H9 (cell line): ENCODE measurements at regions not wholly inside any gene's neighbourhood (a gene's known extent, or its start where the extent isn't known, plus 50 kb on each side); places are given as distances from the start of the nearest gene placed in this dataset.

Experiments used
- DNase-seq: peaks from one replicate; pipeline ENCODE4 v3.0.0-alpha.2; 2017
- H2AFZ ChIP-seq: one replicate; pipeline ENCODE4 v1.6.1; 2013; ENCODE audit warnings: mild to moderate bottlenecking, low read length, control low read depth, moderate library complexity
- H2AK5ac ChIP-seq: 2 replicates; pipeline ENCODE4 v1.6.1; 2013; ENCODE audit warnings: low read length, control low read depth, mixed read lengths; ENCODE audit not compliant: insufficient read length
- H2BK120ac ChIP-seq: one replicate; pipeline ENCODE4 v1.6.1; 2013; ENCODE audit warnings: low read depth, mild to moderate bottlenecking, low read length, control low read depth, inconsistent platforms; ENCODE audit not compliant: poor library complexity, severe bottlenecking
- H2BK12ac ChIP-seq: 2 replicates; pipeline ENCODE4 v1.6.1; 2013; ENCODE audit warnings: low read length, control low read depth, mixed read lengths, low read depth; ENCODE audit not compliant: insufficient read length
- H2BK15ac ChIP-seq: 2 replicates; pipeline ENCODE4 v1.6.1; 2013; ENCODE audit warnings: low read depth, low read length, control low read depth
- H2BK20ac ChIP-seq: one replicate; pipeline ENCODE4 v1.6.1; 2013; ENCODE audit warnings: low read depth, mild to moderate bottlenecking, low read length, control low read depth, inconsistent platforms; ENCODE audit not compliant: poor library complexity, severe bottlenecking
- H2BK5ac ChIP-seq: 2 replicates; pipeline ENCODE4 v1.6.1; 2013; ENCODE audit warnings: low read length, control low read depth, mixed read lengths; ENCODE audit not compliant: insufficient read length
- H3K14ac ChIP-seq: 2 replicates; pipeline ENCODE4 v1.6.1; 2013; ENCODE audit warnings: low read length, control low read depth; ENCODE audit not compliant: insufficient read depth
- H3K18ac ChIP-seq: 2 replicates; pipeline ENCODE4 v1.6.1; 2013; ENCODE audit warnings: low read depth, mild to moderate bottlenecking, mixed read lengths, low read length, control low read depth; ENCODE audit not compliant: insufficient read length
- H3K23ac ChIP-seq: 2 replicates; pipeline ENCODE4 v1.6.1; 2013; ENCODE audit warnings: low read length, control low read depth, mixed read lengths, low read depth; ENCODE audit not compliant: insufficient read length
- H3K23me2 ChIP-seq: 2 replicates; pipeline ENCODE4 v1.6.1; 2013; ENCODE audit warnings: low read depth, mild to moderate bottlenecking, mixed read lengths, low read length, control low read depth; ENCODE audit not compliant: insufficient read length, poor library complexity, severe bottlenecking
- H3K27ac ChIP-seq: 2 replicates; pipeline ENCODE4 v1.5.1; 2013; ENCODE audit warnings: low read length, control low read depth, mixed read lengths, low read depth; ENCODE audit not compliant: insufficient read length
- H3K27me3 ChIP-seq: 2 replicates; pipeline ENCODE4 v1.6.1; 2013; ENCODE audit warnings: low read length, control low read depth, inconsistent platforms; ENCODE audit not compliant: insufficient read depth
- H3K4ac ChIP-seq: 2 replicates; pipeline ENCODE4 v1.6.1; 2013; ENCODE audit warnings: low read depth, mild to moderate bottlenecking, control low read depth, inconsistent platforms, low read length, moderate library complexity
- H3K4me1 ChIP-seq: 2 replicates; pipeline ENCODE4 v1.6.1; 2013; ENCODE audit warnings: low read length, control low read depth, inconsistent platforms; ENCODE audit not compliant: insufficient read depth
- H3K4me2 ChIP-seq: 2 replicates; pipeline ENCODE4 v1.6.1; 2013; ENCODE audit warnings: low read length, control low read depth, mixed read lengths; ENCODE audit not compliant: insufficient read length, insufficient read depth
- H3K56ac ChIP-seq: 2 replicates; pipeline ENCODE4 v1.6.1; 2013; ENCODE audit warnings: low read depth, mild to moderate bottlenecking, mixed read lengths, low read length, control low read depth; ENCODE audit not compliant: insufficient read length
- H3K79me1 ChIP-seq: 2 replicates; pipeline ENCODE4 v1.6.1; 2013; ENCODE audit warnings: low read depth, mild to moderate bottlenecking, moderate library complexity, low read length, control low read depth, inconsistent platforms; ENCODE audit not compliant: insufficient read depth, poor library complexity, severe bottlenecking
- H3K79me2 ChIP-seq: 2 replicates; pipeline ENCODE4 v1.6.1; 2013; ENCODE audit warnings: low read length, control low read depth, inconsistent platforms; ENCODE audit not compliant: insufficient read depth
- H3K9ac ChIP-seq: 2 replicates; pipeline ENCODE4 v1.6.1; 2013; ENCODE audit warnings: low read length, control low read depth, mixed read lengths; ENCODE audit not compliant: insufficient read length; ENCODE audit errors: extremely low read depth
- H3K9me3 ChIP-seq: one replicate; pipeline ENCODE4 v1.6.1; 2013; ENCODE audit warnings: low read depth, low read length, inconsistent platforms; ENCODE audit not compliant: control insufficient read depth
- H3T11ph ChIP-seq: one replicate; pipeline ENCODE4 v1.6.1; 2013; ENCODE audit warnings: mild to moderate bottlenecking, low read length, control low read depth, inconsistent platforms
- H4K20me1 ChIP-seq: one replicate; pipeline ENCODE4 v1.6.1; 2013; ENCODE audit not compliant: control insufficient read depth, insufficient read length, insufficient read depth
- H4K5ac ChIP-seq: 2 replicates; pipeline ENCODE4 v1.6.1; 2013; ENCODE audit warnings: low read depth, mild to moderate bottlenecking, mixed read lengths, low read length, control low read depth; ENCODE audit not compliant: insufficient read length
- H4K8ac ChIP-seq: replicated peaks from 2 replicates; pipeline ENCODE4 v1.6.1; 2013; ENCODE audit warnings: low read length, control low read depth, mixed read lengths, low read depth; ENCODE audit not compliant: insufficient read length
- H4K91ac ChIP-seq: 2 replicates; pipeline ENCODE4 v1.6.1; 2013; ENCODE audit warnings: low read depth, mild to moderate bottlenecking, moderate library complexity, mixed read lengths, low read length, control low read depth; ENCODE audit not compliant: insufficient read length
- H3K27ac Mint-ChIP-seq, 3 experiments: 2 replicates in 2 of 3; 3 replicates in 1 of 3; pipeline ENCODE4 v1.8.0; 2020 to 2021; ENCODE audit warnings: mixed read lengths in 3 of 3, mild to moderate bottlenecking in 1 of 3, moderate library complexity in 1 of 3
- H3K27me3 Mint-ChIP-seq: 2 replicates; pipeline ENCODE4 v1.8.0; 2021; ENCODE audit warnings: low read depth, mild to moderate bottlenecking, moderate library complexity, mixed read lengths
- H3K36me3 Mint-ChIP-seq, 3 experiments: 2 replicates in 2 of 3; 3 replicates in 1 of 3; pipeline ENCODE4 v1.8.0; 2020 to 2021; ENCODE audit warnings: low read depth in 3 of 3, mixed read lengths in 3 of 3; ENCODE audit not compliant: insufficient read depth in 1 of 3
- H3K4me1 Mint-ChIP-seq, 2 experiments: 2 replicates each; pipeline ENCODE4 v1.8.0; 2020; ENCODE audit warnings: mixed read lengths in 2 of 2
- H3K4me3 Mint-ChIP-seq, 2 experiments: 2 replicates in 1 of 2; 3 replicates in 1 of 2; pipeline ENCODE4 v1.8.0; 2020 to 2021; ENCODE audit warnings: mild to moderate bottlenecking in 2 of 2, mixed read lengths in 2 of 2, moderate library complexity in 1 of 2
- H3K9me3 Mint-ChIP-seq, 2 experiments: 2 replicates in 1 of 2; 3 replicates in 1 of 2; pipeline ENCODE4 v1.8.0; 2020; ENCODE audit warnings: mild to moderate bottlenecking in 2 of 2, mixed read lengths in 2 of 2, moderate library complexity in 1 of 2
- CTCF ChIP-seq: fragments of 200-600 bp; sonication (generic); conservative IDR thresholded peaks from 3 replicates; pipeline ENCODE4 v1.8.0; 2021; ENCODE audit warnings: antibody characterized with exemption, mild to moderate bottlenecking

- Mint-ChIP-seq H3K36me3 (no peaks in the 10 kb centered on the region), H3K4me3 (no peak overlapping the region), H3K4me1 (no peaks in the 10 kb centered on the region), H3K9me3 (no peaks in the 10 kb centered on the region; a peak in 1 of 5 replicates), H3K27me3 (no peaks in the 10 kb centered on the region), H3K27ac (no peak overlapping the region)
- Histone ChIP-seq H3K27me3 (no peaks in the 10 kb centered on the region), H2AFZ (no peak overlapping the region), H3K79me1 (no peaks in the 10 kb centered on the region), H3K18ac (no peak overlapping the region), H3K23me2 (no peaks in the 10 kb centered on the region), H2BK120ac (no peak overlapping the region), H4K8ac (no peak overlapping the region), H3K23ac (no peak overlapping the region), H4K5ac (no peak overlapping the region), H2BK15ac (no peak overlapping the region), H2BK5ac (no peak overlapping the region), H2BK12ac (no peak overlapping the region), H3K27ac (no peak overlapping the region), H2BK20ac (no peak overlapping the region), H3K79me2 (no peaks in the 10 kb centered on the region), H3K9ac (no peak overlapping the region), H3T11ph (no peak overlapping the region), H3K9me3 (no peaks in the 10 kb centered on the region), H4K91ac (no peak overlapping the region), H3K14ac (no peak overlapping the region), H2AK5ac (no peak overlapping the region), H3K56ac (no peak overlapping the region), H3K4ac (no peak overlapping the region), H4K20me1 (no peaks in the 10 kb centered on the region), H3K4me2 (no peak overlapping the region), H3K4me1 (no peaks in the 10 kb centered on the region)
- DNase-seq: no peak
- peak; percentile 36; the same call in 1 of the 3 replicates for TF ChIP-seq CTCF
Observed at GRCh38 chr12:74747305-74747704, 209.7 kb downstream of the ATXN7L3B start.
